ENCODE measurements at regions not wholly inside any gene's neighbourhood (a gene's known extent, or its start where the extent isn't known, plus 50 kb on each side); places are given as distances from the start of the nearest gene placed in this dataset.

DNA sequence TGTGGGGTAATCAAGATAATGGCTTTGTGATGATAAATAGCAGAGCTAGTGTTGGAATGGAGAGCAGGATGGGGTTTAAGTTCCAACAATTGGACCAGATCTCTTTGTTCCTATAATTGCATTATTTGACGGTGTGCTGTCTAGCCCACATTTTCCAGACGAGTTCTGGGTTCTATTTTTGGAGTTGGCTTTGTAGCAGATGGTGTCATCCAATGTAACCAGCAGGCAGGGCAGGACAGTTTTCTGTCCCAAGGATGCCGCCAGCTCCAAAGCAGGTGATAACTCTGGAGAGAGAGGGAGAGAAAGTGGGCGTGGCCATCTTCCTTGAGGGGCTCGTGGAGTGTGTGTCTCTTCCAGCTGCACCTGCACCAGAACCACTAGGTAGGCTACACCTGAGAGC lies 251.3 kb downstream of the KIF4B start:
- DNase-seq: no peak
- Mint-ChIP-seq H3K9me3 (peaks cover 0 to 3% (median under 1%) of the 10 kb centered on the region in 6 donors), H3K27ac (no peak overlapping the region), H3K4me1 (no peaks in the 10 kb centered on the region), H3K4me3 (no peak overlapping the region), H3K27me3 (ENCODE audit: low read depth in 3 of 3) (peaks cover 0 to 2% (median 0%) of the 10 kb centered on the region in 3 donors), H3K36me3 (no peaks in the 10 kb centered on the region)

DNA sequence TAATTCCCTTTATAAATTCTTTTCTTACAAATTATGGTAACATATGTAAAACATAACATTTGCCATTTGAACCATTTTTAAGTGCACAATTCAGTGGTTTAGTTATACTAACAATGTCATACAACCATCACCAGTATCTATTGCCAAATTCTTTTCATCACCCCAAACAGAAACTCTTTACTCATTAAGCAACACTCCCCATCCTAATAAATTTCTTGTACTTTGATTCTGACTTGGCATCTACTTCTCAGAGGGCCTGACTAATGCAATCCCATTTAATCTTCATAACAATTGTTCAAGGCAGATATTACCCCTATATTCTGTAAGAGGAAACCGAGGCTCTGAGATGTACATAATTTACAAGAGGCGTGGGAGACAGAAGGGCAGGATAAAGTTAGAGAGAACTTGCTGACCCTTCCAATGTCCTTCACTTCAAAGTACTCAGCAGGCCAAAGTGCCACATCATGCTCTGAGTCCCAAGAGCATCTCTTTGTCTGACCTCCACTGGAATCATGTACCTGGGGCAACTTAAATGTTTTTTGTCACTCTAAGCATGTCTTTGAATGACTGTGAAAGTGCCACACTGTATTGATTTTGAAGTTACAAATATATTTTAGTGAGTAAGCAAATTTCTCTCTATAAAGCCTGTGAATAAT lies 255.3 kb downstream of the KIF4B start:
- Mint-ChIP-seq H3K36me3 (no peaks in the 10 kb centered on the region), H3K4me1 (no peaks in the 10 kb centered on the region), H3K27ac (no peak overlapping the region), H3K27me3 (ENCODE audit: low read depth in 3 of 3) (peaks cover 2 to 3% (median 2%) of the 10 kb centered on the region in 3 donors), H3K4me3 (no peak overlapping the region), H3K9me3 (peaks cover 0 to 2% (median under 1%) of the 10 kb centered on the region in 6 donors)
- DNase-seq: no peak

DNA sequence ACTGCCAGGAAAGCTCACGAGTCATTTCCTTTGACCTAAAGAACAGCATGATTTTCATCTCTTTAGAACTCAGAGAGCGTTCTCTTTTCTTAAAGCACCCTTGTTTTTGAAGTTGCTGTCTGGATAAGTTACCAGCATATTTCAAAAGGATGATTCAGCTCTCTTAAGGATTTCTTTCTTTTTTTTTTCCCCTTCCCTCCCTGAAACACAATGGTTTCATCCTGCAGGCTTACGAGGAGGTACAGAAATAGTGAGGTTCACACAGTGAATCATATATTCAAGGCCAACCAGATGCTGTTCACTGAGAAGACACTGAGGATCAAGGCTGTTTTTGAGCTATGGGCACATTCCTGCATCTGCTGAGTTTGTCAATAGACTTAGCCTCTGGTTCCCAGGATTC lies 257.2 kb downstream of the KIF4B start:
- Mint-ChIP-seq H3K27me3 (ENCODE audit: low read depth in 3 of 3) (peaks cover 2 to 5% (median 3%) of the 10 kb centered on the region in 3 donors), H3K4me3 (no peak overlapping the region), H3K4me1 (no peaks in the 10 kb centered on the region), H3K9me3 (peaks cover 0 to 2% (median under 1%) of the 10 kb centered on the region in 6 donors), H3K27ac (no peak overlapping the region), H3K36me3 (no peaks in the 10 kb centered on the region)
- no peak for DNase-seq

DNA sequence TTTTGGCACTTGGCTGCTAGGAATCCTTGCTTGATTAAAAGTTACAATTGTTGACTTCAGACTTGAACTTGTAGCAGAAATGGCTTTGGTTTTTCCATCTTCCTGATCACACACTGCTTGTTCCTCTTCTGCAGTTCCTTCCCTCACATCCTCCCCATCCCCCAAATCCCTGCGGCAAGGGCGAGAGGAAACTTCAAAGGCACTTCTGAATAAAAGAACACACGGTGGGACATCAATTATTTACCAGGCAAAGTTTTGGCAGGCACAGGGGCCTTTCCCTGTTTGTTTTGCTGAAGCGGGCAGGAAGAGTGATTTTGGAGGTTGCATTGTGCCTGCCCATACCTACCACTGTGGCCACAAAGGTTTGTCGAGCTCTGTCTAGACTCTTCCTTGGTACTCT lies 260.9 kb downstream of the KIF4B start:
- H3K4me1 Mint-ChIP-seq: no peaks in the 10 kb centered on the region
- peaks cover 0 to 7% (median under 1%) of the 10 kb centered on the region in 6 donors for H3K9me3 Mint-ChIP-seq
- H3K27ac Mint-ChIP-seq: no peak overlapping the region
- H3K27me3 Mint-ChIP-seq (ENCODE audit: low read depth in 3 of 3): peaks cover 2 to 12% (median 3%) of the 10 kb centered on the region in 3 donors
- no peak for DNase-seq
- no peak overlapping the region for H3K4me3 Mint-ChIP-seq
- H3K36me3 Mint-ChIP-seq: peaks cover 0 to 3% (median 0%) of the 10 kb centered on the region in 3 donors

DNA sequence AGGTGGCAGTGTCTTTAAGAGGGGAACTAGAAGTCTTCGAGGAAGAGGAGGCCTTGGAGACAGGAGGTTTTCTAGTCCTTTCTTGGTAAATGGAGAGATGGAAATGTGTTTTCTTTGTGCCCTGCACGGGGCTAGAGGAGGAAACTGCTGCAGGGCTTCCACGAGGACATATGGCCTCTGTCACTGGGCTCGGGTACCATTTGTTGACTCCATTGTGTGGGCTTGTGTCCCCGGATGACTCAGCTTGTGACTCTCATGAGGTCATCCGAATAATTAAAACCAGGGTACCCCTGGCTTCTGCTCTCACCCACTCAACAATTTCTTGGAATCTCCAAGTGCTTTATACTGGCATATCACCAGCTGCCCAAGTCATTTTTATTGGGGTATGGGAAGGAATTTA lies 261.7 kb downstream of the KIF4B start:
- H3K4me1 Mint-ChIP-seq: no peaks in the 10 kb centered on the region
- peaks cover 2 to 12% (median 3%) of the 10 kb centered on the region in 3 donors for H3K27me3 Mint-ChIP-seq (ENCODE audit: low read depth in 3 of 3)
- H3K4me3 Mint-ChIP-seq: no peak overlapping the region
- peaks cover 0 to 7% (median under 1%) of the 10 kb centered on the region in 6 donors for H3K9me3 Mint-ChIP-seq
- no peak for DNase-seq
- H3K27ac Mint-ChIP-seq: no peak overlapping the region
- peaks cover 0 to 3% (median 0%) of the 10 kb centered on the region in 3 donors for H3K36me3 Mint-ChIP-seq

DNA sequence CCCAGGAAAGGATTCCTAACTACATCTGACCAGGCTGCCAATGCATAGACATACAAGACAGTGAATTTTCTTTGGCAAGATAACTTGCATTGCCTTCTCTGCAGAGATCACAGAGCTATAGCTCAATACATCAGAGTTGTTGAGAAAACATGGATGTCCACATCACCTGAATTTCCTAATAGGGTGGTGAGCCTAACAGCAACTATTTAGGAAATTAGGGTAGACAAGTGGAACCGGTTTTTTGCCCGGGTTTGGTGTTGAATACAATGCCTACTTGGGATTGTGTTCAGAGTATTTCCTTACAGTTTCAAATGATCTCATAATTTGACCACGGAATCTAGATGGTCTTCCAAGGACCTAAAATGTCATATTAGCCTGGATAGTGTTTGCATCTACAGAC lies 262.7 kb downstream of the KIF4B start:
- no peaks in the 10 kb centered on the region for H3K4me1 Mint-ChIP-seq
- DNase-seq: no peak
- H3K36me3 Mint-ChIP-seq: peaks cover 0 to 3% (median 0%) of the 10 kb centered on the region in 3 donors
- H3K27ac Mint-ChIP-seq: no peak overlapping the region
- H3K4me3 Mint-ChIP-seq: no peak overlapping the region
- peaks cover under 1 to 12% (median 2%) of the 10 kb centered on the region in 3 donors for H3K27me3 Mint-ChIP-seq (ENCODE audit: low read depth in 3 of 3)
- peaks cover 0 to 10% (median 2%) of the 10 kb centered on the region in 6 donors for H3K9me3 Mint-ChIP-seq

DNA sequence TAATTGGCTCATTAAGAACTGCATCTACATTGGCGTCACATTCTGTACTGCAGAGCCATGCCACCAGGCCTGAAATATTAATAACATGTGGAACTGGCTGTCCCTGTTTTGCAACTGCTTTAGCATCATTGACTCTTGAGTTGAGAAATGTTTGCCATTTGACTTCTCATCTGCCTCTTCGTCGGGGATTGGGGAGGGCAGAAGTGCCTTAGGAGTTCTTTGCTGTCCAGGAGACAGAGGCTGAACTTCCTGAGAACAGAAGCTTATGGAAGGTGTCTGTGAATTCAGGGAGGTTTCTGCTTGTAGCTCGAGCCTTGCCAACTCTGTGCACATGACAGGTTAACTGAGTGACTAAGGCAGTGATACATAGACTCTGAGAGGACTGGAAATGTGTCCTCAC lies 265.0 kb downstream of the KIF4B start:
- Mint-ChIP-seq H3K9me3 (peaks cover 0 to 10% (median 3%) of the 10 kb centered on the region in 6 donors), H3K36me3 (peaks cover 0 to 3% (median 0%) of the 10 kb centered on the region in 3 donors), H3K4me3 (no peak overlapping the region), H3K4me1 (no peaks in the 10 kb centered on the region), H3K27ac (no peak overlapping the region), H3K27me3 (ENCODE audit: low read depth in 3 of 3) (peaks cover 0 to 20% (median 5%) of the 10 kb centered on the region in 3 donors)
- DNase-seq: no peak

DNA sequence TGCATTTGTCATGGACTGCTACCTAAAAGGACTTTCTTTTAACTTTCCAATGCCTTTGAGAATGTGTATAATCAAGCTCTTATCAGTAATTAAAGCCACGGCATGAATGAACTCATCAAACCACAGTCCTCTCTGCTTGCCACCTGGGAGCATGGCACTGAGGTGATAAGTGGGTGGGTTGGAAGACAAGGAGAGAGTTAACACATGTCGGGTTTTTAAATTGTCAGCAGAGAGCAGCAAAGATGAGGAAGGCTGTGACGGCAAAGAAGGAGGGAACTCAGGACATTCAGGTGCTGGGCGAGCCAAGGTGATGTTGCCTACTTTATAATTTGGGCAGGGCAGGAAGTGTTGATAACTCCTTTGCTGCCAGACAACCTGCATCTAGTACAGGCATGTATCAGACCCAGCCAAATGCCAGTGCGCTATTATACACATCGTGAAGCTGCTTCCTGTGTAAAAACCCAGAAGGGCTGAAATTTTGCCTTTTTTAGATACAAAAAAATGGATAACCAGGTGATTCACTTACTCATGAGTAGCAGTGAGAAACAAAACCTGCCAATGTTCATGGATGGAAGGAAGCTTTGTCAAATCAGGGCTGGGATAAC lies 269.1 kb downstream of the KIF4B start:
- Mint-ChIP-seq H3K27me3 (ENCODE audit: low read depth in 3 of 3) (peaks cover 0 to 18% (median 4%) of the 10 kb centered on the region in 3 donors), H3K36me3 (no peaks in the 10 kb centered on the region), H3K9me3 (peaks cover 0 to 13% (median 3%) of the 10 kb centered on the region in 6 donors), H3K4me3 (no peak overlapping the region), H3K4me1 (no peaks in the 10 kb centered on the region), H3K27ac (no peak overlapping the region)
- DNase-seq: no peak

DNA sequence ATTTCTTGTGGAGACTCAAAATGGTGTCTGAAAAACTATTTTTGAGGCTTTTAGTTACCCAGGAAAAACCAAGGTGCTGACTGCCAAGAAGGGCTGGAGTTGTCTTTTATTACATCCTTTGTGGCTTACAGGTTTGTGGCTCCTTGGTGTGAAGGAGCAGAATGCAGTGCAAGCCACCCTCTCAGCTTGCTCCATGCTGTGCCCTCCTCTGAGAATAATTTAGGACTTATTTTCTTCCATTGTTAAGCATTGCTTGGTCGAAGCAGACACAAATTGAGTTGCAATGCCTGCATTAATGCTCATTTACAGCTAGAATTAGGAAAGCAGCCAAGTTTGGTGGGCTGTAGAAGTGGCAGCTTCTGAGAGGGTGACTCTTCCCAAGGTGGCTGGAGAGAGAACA lies 272.2 kb downstream of the KIF4B start:
- H3K4me3 Mint-ChIP-seq: no peak overlapping the region
- no peaks in the 10 kb centered on the region for H3K4me1 Mint-ChIP-seq
- H3K9me3 Mint-ChIP-seq: peaks cover 0 to 13% (median 3%) of the 10 kb centered on the region in 6 donors
- DNase-seq: no peak
- peaks cover 0 to 17% (median 4%) of the 10 kb centered on the region in 3 donors for H3K27me3 Mint-ChIP-seq (ENCODE audit: low read depth in 3 of 3)
- H3K36me3 Mint-ChIP-seq: no peaks in the 10 kb centered on the region
- H3K27ac Mint-ChIP-seq: no peak overlapping the region

DNA sequence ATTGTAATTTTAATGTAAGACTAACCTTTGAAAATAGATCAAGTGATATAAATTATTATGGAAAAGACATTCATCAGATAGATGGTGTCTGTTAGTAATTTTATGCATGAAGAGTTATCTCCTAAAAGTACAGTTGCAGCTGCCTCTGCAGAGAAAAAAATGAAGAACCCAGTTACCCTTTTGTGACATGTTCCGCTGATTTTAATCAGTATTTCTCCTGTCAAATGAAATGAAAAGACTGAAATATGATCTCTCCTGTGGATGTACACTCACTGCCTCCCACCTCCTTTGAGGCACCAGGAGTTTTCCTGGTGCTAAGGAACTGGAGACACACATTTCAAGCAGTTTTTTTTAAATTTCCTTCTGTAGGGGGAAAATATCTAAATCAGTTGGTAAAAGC lies 277.4 kb downstream of the KIF4B start:
- Mint-ChIP-seq H3K9me3 (peaks cover 0 to 9% (median 3%) of the 10 kb centered on the region in 6 donors), H3K4me1 (no peaks in the 10 kb centered on the region), H3K36me3 (no peaks in the 10 kb centered on the region), H3K27me3 (ENCODE audit: low read depth in 3 of 3) (peaks cover 0 to 4% (median 1%) of the 10 kb centered on the region in 3 donors), H3K4me3 (no peak overlapping the region), H3K27ac (no peak overlapping the region)
- DNase-seq: no peak

DNA sequence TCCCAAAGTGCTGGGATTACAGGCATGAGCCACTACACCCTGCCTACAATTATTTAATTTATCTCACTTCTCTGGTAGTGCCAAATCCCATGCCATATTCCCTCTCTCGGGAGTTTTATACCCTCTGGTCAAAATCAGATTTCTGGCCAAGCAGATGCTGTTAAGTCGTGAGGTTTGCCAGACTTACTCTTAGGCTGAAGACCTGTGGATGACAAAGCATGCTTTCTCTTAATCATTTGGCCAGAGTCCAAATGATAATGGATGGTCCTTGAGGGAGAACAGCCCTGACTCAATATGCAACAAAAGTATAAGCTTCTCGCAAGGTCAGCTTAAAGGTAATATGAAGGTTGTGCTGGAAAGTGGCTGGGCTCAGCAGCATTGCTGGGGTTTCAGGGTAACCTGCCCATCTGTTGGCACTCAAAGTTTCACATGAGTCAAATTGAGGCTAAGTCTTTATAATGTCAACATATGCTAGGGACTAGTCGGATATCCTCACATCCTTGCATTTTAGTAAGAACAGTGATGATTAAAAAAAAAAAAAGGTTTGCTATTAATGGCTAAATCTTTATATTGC lies 280.1 kb downstream of the KIF4B start:
- no peak for DNase-seq
- Mint-ChIP-seq H3K27ac (no peak overlapping the region), H3K27me3 (ENCODE audit: low read depth in 3 of 3) (peaks cover 0 to 2% (median 0%) of the 10 kb centered on the region in 3 donors), H3K4me1 (no peaks in the 10 kb centered on the region), H3K9me3 (peaks cover 0 to 5% (median 0%) of the 10 kb centered on the region in 6 donors), H3K36me3 (no peaks in the 10 kb centered on the region), H3K4me3 (no peak overlapping the region)

DNA sequence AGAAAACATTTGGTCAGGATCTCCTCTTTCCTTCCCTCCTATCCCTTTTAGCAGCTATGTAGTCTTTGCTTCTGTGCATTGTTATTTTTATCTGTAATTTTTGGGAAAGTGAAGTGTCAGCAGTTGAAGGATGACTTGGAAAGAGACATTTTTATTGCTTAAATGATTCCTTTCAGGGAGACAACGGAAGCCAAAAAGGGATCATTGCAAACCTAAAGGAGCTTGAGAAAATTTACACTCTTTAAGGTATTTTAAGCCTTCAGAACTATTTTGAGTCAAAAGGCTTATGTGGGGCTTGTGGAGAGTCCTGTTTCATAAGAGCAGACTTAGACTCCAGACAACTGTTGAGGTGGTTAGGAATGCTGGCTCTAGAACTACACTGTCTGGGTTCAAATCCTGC lies 281.6 kb downstream of the KIF4B start:
- Mint-ChIP-seq H3K36me3 (no peaks in the 10 kb centered on the region), H3K27me3 (ENCODE audit: low read depth in 3 of 3) (peaks cover 0 to 2% (median 0%) of the 10 kb centered on the region in 3 donors), H3K9me3 (peaks cover 0 to 5% (median 0%) of the 10 kb centered on the region in 6 donors), H3K4me1 (no peaks in the 10 kb centered on the region), H3K4me3 (no peak overlapping the region), H3K27ac (no peak overlapping the region)
- no peak for DNase-seq

DNA sequence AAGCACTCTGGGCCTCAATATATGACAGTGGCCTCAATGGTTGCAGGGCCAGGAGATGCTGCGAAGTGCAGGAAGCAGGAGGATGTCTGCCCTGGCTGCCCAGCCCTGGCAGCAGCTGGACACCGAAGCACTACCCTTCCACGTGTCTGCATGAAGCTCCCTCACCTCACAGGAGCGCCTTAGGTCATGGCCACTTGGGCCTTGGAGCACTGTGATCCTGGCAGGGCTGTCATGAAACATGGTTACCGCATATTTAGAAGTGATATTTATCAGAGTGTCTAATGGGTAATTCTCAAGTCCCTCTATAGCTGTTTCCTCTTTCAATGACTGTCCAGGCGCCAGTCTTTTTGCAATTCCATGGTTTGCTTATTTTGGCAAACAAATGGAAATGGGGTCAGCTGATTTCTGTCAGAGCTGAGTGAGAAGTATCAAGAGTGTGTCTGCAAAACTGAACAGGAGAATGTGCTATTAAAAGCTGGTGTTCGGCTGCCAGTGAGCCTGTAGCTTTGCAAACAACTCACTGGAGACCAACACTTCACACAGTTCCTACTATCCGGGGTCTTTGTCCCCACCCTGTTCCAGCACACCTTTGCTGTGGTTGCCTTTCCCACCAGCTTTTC lies 285.9 kb downstream of the KIF4B start:
- Mint-ChIP-seq H3K9me3 (peaks cover 0 to 3% (median 0%) of the 10 kb centered on the region in 6 donors), H3K36me3 (no peaks in the 10 kb centered on the region)

DNA sequence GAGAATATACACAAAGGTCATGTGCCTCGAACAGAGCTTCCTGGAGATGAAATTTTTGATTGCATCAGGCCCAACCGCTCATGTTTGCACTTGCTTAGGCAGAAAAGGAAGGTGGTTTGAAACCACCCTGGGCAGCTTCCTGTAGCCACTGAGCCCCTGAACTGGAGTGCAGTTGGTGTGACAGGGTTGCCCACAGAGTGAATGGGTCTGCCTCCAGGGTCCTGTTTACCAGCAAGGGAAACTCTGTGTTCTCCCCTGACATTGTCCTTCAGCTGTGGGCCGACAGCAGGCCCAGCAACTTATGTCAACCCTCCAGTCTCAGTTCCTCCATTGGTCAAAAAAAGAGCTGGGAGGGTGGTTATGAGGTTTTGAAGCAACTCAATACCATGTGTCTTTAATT lies 289.6 kb downstream of the KIF4B start:
- H3K27me3 Mint-ChIP-seq (ENCODE audit: low read depth in 3 of 3): no peaks in the 10 kb centered on the region
- DNase-seq: no peak

More for the DNA sequence above, 285.9 kb downstream of the KIF4B start:
- Mint-ChIP-seq H3K4me3 (no peak overlapping the region), H3K4me1 (no peaks in the 10 kb centered on the region), H3K27me3 (ENCODE audit: low read depth in 3 of 3) (peaks cover 0 to 2% (median 0%) of the 10 kb centered on the region in 3 donors), H3K27ac (no peak overlapping the region)
- DNase-seq: no peak

More for the DNA sequence above, 289.6 kb downstream of the KIF4B start:
- no peak overlapping the region for H3K27ac Mint-ChIP-seq
- H3K9me3 Mint-ChIP-seq: peaks cover 0 to 3% (median 0%) of the 10 kb centered on the region in 6 donors
- H3K4me1 Mint-ChIP-seq: no peaks in the 10 kb centered on the region
- no peaks in the 10 kb centered on the region for H3K36me3 Mint-ChIP-seq
- no peak overlapping the region for H3K4me3 Mint-ChIP-seq
